Spleen (tissue), 11 donors: ENCODE measurements at regions not wholly inside any gene's neighbourhood (a gene's known extent, or its start where the extent isn't known, plus 50 kb on each side); places are given as distances from the start of the nearest gene placed in this dataset.

Source experiments
- DNase-seq: peaks from one replicate; pipeline ENCODE4 v3.0.0-alpha.2; 2020
- H3K27ac ChIP-seq, 8 donors: fragments of 200-600 bp; sonication (generic) in 7 of 8; 1 replicate in 4 of 8; 2 replicates in 4 of 8; pipeline versions ENCODE4 v1.5.0 to v1.8.0; 2016 to 2021; ENCODE audit warnings: inconsistent platforms in 4 of 8, mild to moderate bottlenecking in 4 of 8, moderate library complexity in 1 of 8
- H3K27me3 ChIP-seq, 7 donors: fragments of 200-600 bp; sonication (generic) in 6 of 7; replicated peaks in 1 of 7; 1 replicate in 4 of 7; 2 replicates in 3 of 7; pipeline versions ENCODE4 v1.5.0 to v1.8.0; 2016 to 2021; ENCODE audit warnings: inconsistent platforms in 3 of 7, mild to moderate bottlenecking in 1 of 7
- H3K36me3 ChIP-seq, 6 donors: fragments of 200-600 bp; sonication (generic) in 5 of 6; 1 replicate in 4 of 6; 2 replicates in 2 of 6; pipeline versions ENCODE4 v1.5.0 to v1.8.0; 2016 to 2021; ENCODE audit warnings: inconsistent platforms in 2 of 6
- H3K4me1 ChIP-seq, 6 donors: fragments of 200-600 bp; sonication (generic) in 5 of 6; 1 replicate in 3 of 6; 2 replicates in 3 of 6; pipeline versions ENCODE4 v1.5.0 to v1.8.0; 2016 to 2021; ENCODE audit warnings: inconsistent platforms in 3 of 6
- H3K4me3 ChIP-seq, 8 donors: fragments of 200-600 bp; sonication (generic) in 7 of 8; 1 replicate in 4 of 8; 2 replicates in 4 of 8; pipeline versions ENCODE4 v1.5.0 to v1.8.0; 2016 to 2021; ENCODE audit warnings: inconsistent platforms in 4 of 8, mild to moderate bottlenecking in 4 of 8, moderate library complexity in 2 of 8
- H3K9me3 ChIP-seq, 8 donors: fragments of 200-600 bp; sonication (generic) in 7 of 8; 1 replicate in 4 of 8; 2 replicates in 4 of 8; pipeline versions ENCODE4 v1.5.0 to v1.8.0; 2016 to 2021; ENCODE audit warnings: inconsistent platforms in 4 of 8
- CTCF ChIP-seq, 11 experiments: fragments of 200-600 bp in 7 of 11; fragments of 450-650 bp in 4 of 11; sonication (generic) in 4 of 11; IDR thresholded peaks in 8 of 11; conservative IDR thresholded peaks in 3 of 11; 1 replicate in 7 of 11; 2 replicates in 4 of 11; pipeline versions ENCODE4 v1.4.0 to v1.8.0; 2016 to 2021; ENCODE audit warnings: antibody characterized with exemption in 11 of 11, inconsistent platforms in 4 of 11, mild to moderate bottlenecking in 1 of 11
- POLR2A ChIP-seq, 3 donors: fragments of 450-650 bp; IDR thresholded peaks; one replicate each; pipeline ENCODE4 v1.5.1; 2017; ENCODE audit warnings: antibody characterized with exemption in 3 of 3, mild to moderate bottlenecking in 1 of 3
- POLR2AphosphoS5 ChIP-seq, 3 donors: sonication (generic); formaldehyde crosslinking; IDR thresholded peaks; one replicate each; pipeline ENCODE4 v1.5.1; 2017; ENCODE audit warnings: antibody characterized with exemption in 3 of 3
- WGBS, 5 donors: extraction: QIAGEN DNeasy Blood & Tissue Kit in 3 of 5; methylation state at CpG; one replicate each; pipeline versions ENCODE4 v1.1.5 to v1.1.7; 2013 to 2018; 5-methylcytosine and 5-hydroxymethylcytosine counted together
- intact Hi-C: fragments of 100-400 bp; cut with DNase I; formaldehyde crosslinking; loops from one replicate; pipeline ENCODE4 v1.15.0; 2023; ENCODE audit warnings: low total_unique reads
- donor health status: healthy with polysubstance abuse.
- donor health status: DM: no; HTN: no; CAD: no; lungs with moderate emphysema.
- donor health status: DM: no; HTN: no; CAD: no.
- donor health status: Bipolar disorder and iron deficiency.
- donor health status: healthy.
- donor health status: DM: no; HTN: no; CAD: no.
- donor health status: DM: yes; HTN: yes; CAD: no.

GRCh38 chr1:113325022-113325421 lies 65.3 kb upstream of the MAGI3 start:
- Histone ChIP-seq H3K36me3 (no peaks in the 10 kb centered on the region), H3K27me3 (no peaks in the 10 kb centered on the region), H3K4me1 (no peaks in the 10 kb centered on the region), H3K4me3 (no peak overlapping the region), H3K9me3 (no peaks in the 10 kb centered on the region), H3K27ac (no peak overlapping the region)
- intact Hi-C loops, result no loop called here
- DNase-seq, result no peak
- WGBS, 5 donors, result 86 to 95% (median 87%) methylated on average over 3 of the region's 3 CpGs
- TF ChIP-seq POLR2A (IDR thresholded peaks at IDR 0.05) (no peak), CTCF (IDR thresholded peaks at IDR 0.05 in 8 of 11, conservative IDR thresholded peaks at IDR 0.05 in 3 of 11) (no peak), POLR2AphosphoS5 (IDR thresholded peaks at IDR 0.05) (no peak)

- H3K4me3 ChIP-seq, result no peak overlapping the region
- TF ChIP-seq CTCF (IDR thresholded peaks at IDR 0.05 in 8 of 11, conservative IDR thresholded peaks at IDR 0.05 in 3 of 11) (no peak), POLR2A (IDR thresholded peaks at IDR 0.05) (no peak), POLR2AphosphoS5 (IDR thresholded peaks at IDR 0.05) (no peak)
- no peak for DNase-seq
- no peaks in the 10 kb centered on the region for H3K4me1 ChIP-seq
- H3K9me3 ChIP-seq, result no peaks in the 10 kb centered on the region
- no peaks in the 10 kb centered on the region for H3K27me3 ChIP-seq
- H3K27ac ChIP-seq, result no peak overlapping the region
- no peaks in the 10 kb centered on the region for H3K36me3 ChIP-seq
- 89 to 100% (median 96%) methylated on average over 2 of the region's 2 CpGs for WGBS, 5 donors
- intact Hi-C loops, result no loop called here
These were observed 63.3 kb upstream of the MAGI3 start for GRCh38 chr1:113326976-113327375.

GRCh38 chr1:113333056-113333455 lies 57.3 kb upstream of the MAGI3 start:
- H3K9me3 ChIP-seq, result no peaks in the 10 kb centered on the region
- H3K4me3 ChIP-seq, result no peak overlapping the region
- WGBS, 5 donors, result 77 to 96% (median 85%) methylated on average over 2 of the region's 2 CpGs
- intact Hi-C loops, result no loop called here
- no peak overlapping the region for H3K27ac ChIP-seq
- TF ChIP-seq POLR2AphosphoS5 (IDR thresholded peaks at IDR 0.05), result no peak
- no peak for TF ChIP-seq CTCF (IDR thresholded peaks at IDR 0.05 in 8 of 11, conservative IDR thresholded peaks at IDR 0.05 in 3 of 11)
- TF ChIP-seq POLR2A (IDR thresholded peaks at IDR 0.05), result no peak
- no peak for DNase-seq
- H3K36me3 ChIP-seq, result no peaks in the 10 kb centered on the region
- no peaks in the 10 kb centered on the region for H3K4me1 ChIP-seq
- H3K27me3 ChIP-seq, result peaks cover 0 to 5% (median 0%) of the 10 kb centered on the region in 7 donors

GRCh38 chr1:113340038-113340437 lies 50.3 kb upstream of the MAGI3 start:
- Histone ChIP-seq H3K27me3 (peaks cover 0 to 5% (median 0%) of the 10 kb centered on the region in 7 donors), H3K4me3 (no peak overlapping the region), H3K4me1 (no peaks in the 10 kb centered on the region), H3K27ac (no peak overlapping the region), H3K36me3 (no peaks in the 10 kb centered on the region), H3K9me3 (no peaks in the 10 kb centered on the region)
- TF ChIP-seq CTCF (IDR thresholded peaks at IDR 0.05 in 8 of 11, conservative IDR thresholded peaks at IDR 0.05 in 3 of 11), result no peak
- TF ChIP-seq POLR2AphosphoS5 (IDR thresholded peaks at IDR 0.05), result no peak
- no peak for TF ChIP-seq POLR2A (IDR thresholded peaks at IDR 0.05)
- WGBS, 5 donors, result 63 to 92% (median 83%) methylated on average over 1 of the region's 1 CpG
- DNase-seq, result no peak
- intact Hi-C loops, result no loop called here
